AG04450 (cell line): ENCODE measurements at regions not wholly inside any gene's neighbourhood (a gene's known extent, or its start where the extent isn't known, plus 50 kb on each side); places are given as distances from the start of the nearest gene placed in this dataset.
A peak's percentile ranks its signal among the peaks of the same experiment; 100 is the strongest.

Source experiments
- CTCF ChIA-PET: fragments of 300-600, 350-600 bp; formaldehyde crosslinking; extraction: SDS; loops from one replicate; lab custom pipeline; 2022; ENCODE audit warnings: antibody characterized with exemption, inconsistent platforms; lab: Charles Lee
- POLR2A ChIA-PET: fragments of 350-600 bp; formaldehyde crosslinking; extraction: SDS; loops from one replicate; lab custom pipeline; 2021; ENCODE audit warnings: antibody characterized with exemption, inconsistent platforms; lab: Yijun Ruan, JAX
- DNase-seq: peaks from one replicate; pipeline ENCODE4 v3.0.0-alpha.2; 2011; ENCODE audit warnings: low read depth, low spot score
- H3K27ac ChIP-seq: one replicate; pipeline ENCODE4 v1.5.1; 2012; ENCODE audit warnings: low read depth, low read length, control low read depth
- H3K27me3 ChIP-seq: one replicate; pipeline ENCODE4 v1.6.0; 2012; ENCODE audit warnings: low read length; ENCODE audit not compliant: control insufficient read depth, insufficient read depth
- H3K4me3 ChIP-seq: 2 replicates; pipeline ENCODE4 v1.5.1; 2011; ENCODE audit warnings: mild to moderate bottlenecking, low read depth, low read length, control low read depth
- H3K9me3 ChIP-seq: 2 replicates; pipeline ENCODE4 v1.5.1; 2012; ENCODE audit warnings: low read length; ENCODE audit not compliant: control insufficient read depth, insufficient read depth
- CTCF ChIP-seq: IDR thresholded peaks from 2 replicates; pipeline ENCODE4 v1.5.1; 2011; ENCODE audit warnings: low read depth, low read length, control low read depth, inconsistent platforms

DNA sequence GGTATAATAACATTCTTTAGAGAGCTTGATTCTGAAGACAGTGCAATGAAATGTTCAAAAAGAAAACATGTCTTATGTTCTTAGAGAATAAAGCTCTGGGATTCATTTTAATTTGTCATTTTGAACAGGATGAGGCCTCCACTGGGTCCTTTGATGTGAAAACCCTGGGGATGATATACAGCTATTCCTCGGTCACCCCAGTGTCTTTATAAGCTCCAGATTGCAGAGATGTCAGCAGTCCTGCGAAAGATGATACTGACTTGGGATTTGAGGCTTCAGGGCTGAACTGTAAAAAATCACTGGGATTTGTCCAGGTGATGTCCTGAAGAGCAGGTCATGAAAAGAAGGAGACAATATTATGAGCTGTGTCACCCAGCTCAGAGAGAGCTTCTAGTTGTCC, 529.7 kb upstream of the ZNF608 start:
- Histone ChIP-seq H3K9me3 (no peaks in the 10 kb centered on the region), H3K27me3 (no peaks in the 10 kb centered on the region), H3K27ac (no peak overlapping the region), H3K4me3 (no peak overlapping the region)
- ChIA-PET POLR2A (no interaction called here), CTCF (interaction anchor here (0.9 to 1.5 kb wide), 3 partner anchors 27 to 559 kb away, joined by 3 to 5 read pairs (median 4); no protein-coding TSS in a partner anchor)
- no peak for TF ChIP-seq CTCF
- no peak for DNase-seq

DNA sequence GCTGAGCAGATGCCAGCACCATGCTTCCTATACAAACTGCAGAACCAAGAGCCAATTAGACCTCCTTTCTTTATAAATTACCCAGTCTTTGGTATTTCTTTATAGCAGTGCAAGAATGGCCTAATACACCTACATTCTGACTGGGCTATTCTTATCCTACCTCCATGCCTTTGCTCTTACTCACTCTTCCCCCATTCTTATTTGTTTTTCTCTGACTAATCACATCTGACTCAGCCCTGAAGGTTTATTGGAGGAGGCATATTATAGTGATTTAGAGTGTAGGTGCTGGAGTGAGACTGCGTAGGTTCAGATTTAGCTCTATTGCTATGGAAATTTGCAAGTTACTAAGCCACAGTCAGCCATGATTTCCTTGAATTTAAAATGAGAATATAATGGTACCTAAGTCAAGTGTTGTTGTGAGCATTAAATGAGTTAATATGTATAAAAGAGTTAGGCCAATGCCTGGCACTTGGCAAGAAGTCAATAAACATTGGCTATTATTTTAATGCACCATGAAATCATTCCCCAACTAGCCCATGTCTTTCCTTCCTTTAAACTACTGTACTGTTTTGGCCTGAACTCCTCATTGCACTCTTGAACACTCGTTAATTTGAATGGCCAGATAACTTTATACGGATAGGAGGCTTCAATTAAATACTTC, 531.2 kb upstream of the ZNF608 start:
- ChIA-PET CTCF (no interaction called here), POLR2A (interaction anchor here (0.5 kb wide), 1 partner anchor 75 kb away, joined by 5 read pairs; no protein-coding TSS in a partner anchor)
- DNase-seq, result peak; percentile 66
- Histone ChIP-seq H3K27me3 (no peaks in the 10 kb centered on the region), H3K9me3 (no peaks in the 10 kb centered on the region), H3K27ac (no peak overlapping the region), H3K4me3 (no peak overlapping the region)
- no peak for TF ChIP-seq CTCF

DNA sequence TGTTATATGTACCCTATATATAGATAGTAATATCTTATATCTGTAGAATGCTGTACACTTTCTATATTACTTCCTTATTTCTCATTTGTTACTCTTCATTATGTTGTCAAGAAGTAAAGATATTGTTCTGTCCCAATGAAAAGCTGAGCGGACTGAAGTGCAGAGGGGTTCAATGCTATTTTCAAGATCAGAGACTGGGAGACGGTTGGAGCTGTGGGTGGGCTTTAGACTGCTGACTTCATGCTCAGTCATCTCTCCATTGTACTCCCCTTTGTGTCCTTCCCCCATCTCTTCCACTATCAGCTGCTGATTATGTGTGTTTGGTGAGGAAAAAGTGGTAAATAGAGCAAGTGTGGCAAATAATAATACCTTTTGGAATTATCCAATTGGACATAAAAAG, 532.3 kb upstream of the ZNF608 start:
- DNase-seq, result no peak
- POLR2A ChIA-PET, result no interaction called here
- H3K27me3 ChIP-seq, result no peaks in the 10 kb centered on the region
- no peak for TF ChIP-seq CTCF
- CTCF ChIA-PET, result no interaction called here
- H3K9me3 ChIP-seq, result no peaks in the 10 kb centered on the region
- H3K4me3 ChIP-seq, result no peak overlapping the region
- no peak overlapping the region for H3K27ac ChIP-seq

GRCh38 chr5:125281667-125282066, 535.2 kb upstream of the ZNF608 start:
- DNase-seq, result no peak
- H3K4me3 ChIP-seq, result no peak overlapping the region
- H3K27me3 ChIP-seq, result no peaks in the 10 kb centered on the region
- no peak overlapping the region for H3K27ac ChIP-seq
- ChIA-PET CTCF (no interaction called here), POLR2A (no interaction called here)
- TF ChIP-seq CTCF, result no peak
- no peaks in the 10 kb centered on the region for H3K9me3 ChIP-seq

DNA sequence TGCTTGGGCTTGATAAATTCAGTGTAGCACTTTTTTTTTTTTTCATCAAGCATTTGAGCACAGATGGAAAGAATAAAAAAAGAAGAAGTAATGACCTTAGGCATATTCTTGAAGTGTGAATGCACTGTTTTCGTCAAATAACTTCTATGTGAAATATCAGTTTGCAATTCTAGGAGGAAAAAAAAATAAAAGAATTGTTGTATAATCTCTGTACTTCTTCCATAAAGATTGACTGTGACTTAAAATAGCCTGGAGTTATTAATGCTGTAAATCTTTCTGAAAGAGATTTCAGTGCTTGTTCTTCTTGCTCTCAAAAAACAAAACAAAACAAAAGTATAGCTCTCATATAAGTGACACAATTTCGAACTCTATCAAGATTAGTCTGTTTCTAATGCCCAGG, 536.9 kb upstream of the ZNF608 start:
- no peak for DNase-seq
- no peaks in the 10 kb centered on the region for H3K9me3 ChIP-seq
- no peak overlapping the region for H3K4me3 ChIP-seq
- POLR2A ChIA-PET, result no interaction called here
- no peaks in the 10 kb centered on the region for H3K27me3 ChIP-seq
- H3K27ac ChIP-seq, result no peak overlapping the region
- no peak for TF ChIP-seq CTCF
- CTCF ChIA-PET, result no interaction called here
